Heart right ventricle (tissue), 16 donors: ENCODE measurements at regions not wholly inside any gene's neighbourhood (a gene's known extent, or its start where the extent isn't known, plus 50 kb on each side); places are given as distances from the start of the nearest gene placed in this dataset.
A peak's percentile ranks its signal among the peaks of the same experiment; 100 is the strongest.

Source experiments
- ATAC-seq, 8 donors: fragments of 200-7000 bp; cut with Tn5 transposase; one replicate each; pipeline ENCODE4 v1.9.1; 2020; ENCODE audit warnings: mild to moderate bottlenecking in 8 of 8, moderate library complexity in 8 of 8, moderate number of reproducible peaks in 1 of 8
- DNase-seq, 2 donors: peaks; one replicate each; pipeline ENCODE4 v3.0.0-alpha.2; 2020
- H3K27ac ChIP-seq, 10 donors: fragments of 200-600 bp; sonication (generic) in 2 of 10; one replicate each; pipeline versions ENCODE4 v1.5.0 to v1.8.0; 2020 to 2022; ENCODE audit warnings: mild to moderate bottlenecking in 3 of 10
- H3K27me3 ChIP-seq, 7 donors: fragments of 200-600 bp; one replicate each; pipeline ENCODE4 v1.8.0; 2021 to 2022; ENCODE audit warnings: mild to moderate bottlenecking in 2 of 7
- H3K36me3 ChIP-seq, 9 donors: fragments of 200-600 bp; sonication (generic) in 1 of 9; one replicate each; pipeline versions ENCODE4 v1.5.0 to v1.8.0; 2020 to 2022; ENCODE audit warnings: mild to moderate bottlenecking in 2 of 9
- H3K4me1 ChIP-seq, 9 donors: fragments of 200-600 bp; sonication (generic) in 1 of 9; one replicate each; pipeline versions ENCODE4 v1.5.0 to v1.8.0; 2020 to 2022; ENCODE audit warnings: mild to moderate bottlenecking in 4 of 9
- H3K4me3 ChIP-seq, 10 donors: fragments of 200-600 bp; sonication (generic) in 2 of 10; one replicate each; pipeline versions ENCODE4 v1.5.0 to v1.8.0; 2020 to 2022; ENCODE audit warnings: mild to moderate bottlenecking in 7 of 10, moderate library complexity in 2 of 10
- H3K9me3 ChIP-seq, 11 donors: fragments of 200-600 bp in 10 of 11; sonication (generic) in 2 of 11; one replicate each; pipeline versions ENCODE4 v1.5.0 to v1.8.0; 2013 to 2022; ENCODE audit warnings: mild to moderate bottlenecking in 2 of 11, control low read depth in 1 of 11, moderate library complexity in 1 of 11
- CTCF ChIP-seq, 9 donors: fragments of 200-600 bp; sonication (generic) in 2 of 9; IDR thresholded peaks; one replicate each; pipeline versions ENCODE4 v1.5.0 to v1.8.0; 2021 to 2022; ENCODE audit warnings: antibody characterized with exemption in 9 of 9, mild to moderate bottlenecking in 5 of 9, moderate library complexity in 1 of 9
- WGBS, 2 donors: extraction: QIAGEN DNeasy Blood & Tissue Kit; methylation state at CpG; one replicate each; pipeline ENCODE4 v1.1.7; 2013; ENCODE audit warnings: inconsistent platforms in 1 of 2; 5-methylcytosine and 5-hydroxymethylcytosine counted together
- intact Hi-C, 10 donors: fragments of 100-400 bp; cut with DNase I; formaldehyde crosslinking; loops; one replicate each; pipeline versions ENCODE4 v1.11.1 to v1.14.2; 2022
- donor health status: Arrhythmogenic right ventricular cardiomyopathy.
- donor health status: ischemic (EF 13 %, LVEDD 7.1; RV severe dilation, severe dysfunction).
- donor health status: healthy with polysubstance abuse.
- donor health status: DM: no; HTN: yes; CAD: no.
- donor health status: DM: no; HTN: no; CAD: no.
- donor health status: ischemic (EF 25% LVEDD 6.9; RV normal size, moderate dysfunction).
- donor health status: ischemic (EF 25% LVEDD 5.7; RV mildly dilated, moderate dysfunction).
- donor health status: healthy.
- donor health status: DM: yes; HTN: yes; CAD: no.
- donor health status: Ischemic cardiomyopathy.
- donor health status: ischemic (EF 35%, LVEDD 5.7; RV mildly dilated, moderate dysfunction).
- donor health status: nonischemic (EF 11% LVEDD 7.7; RV severe dilation, severe dysfunction).
- donor health status: DM: yes; HTN: yes; CAD: no.
- donor health status: PGD.
- donor health status: ischemic (EF 29% LVEDD 5.4; RV normal size, mild dysfunction).
- donor health status: nonischemic (EF 23%, LVEDD 6.1; RV moderate dilation, normal function).

- no peaks in the 10 kb centered on the region for H3K36me3 ChIP-seq
- no peaks in the 10 kb centered on the region for H3K9me3 ChIP-seq
- DNase-seq = no peak
- no peak for TF ChIP-seq CTCF (IDR thresholded peaks at IDR 0.05)
- WGBS, 2 donors = 64 to 81% methylated on average over 2 of the region's 2 CpGs
- no peak overlapping the region for H3K27ac ChIP-seq
- no peak overlapping the region for H3K4me3 ChIP-seq
- intact Hi-C loops = no loop called here
- ATAC-seq = no peak
- no peaks in the 10 kb centered on the region for H3K27me3 ChIP-seq
- no peaks in the 10 kb centered on the region for H3K4me1 ChIP-seq
Observed at GRCh38 chr3:148147903-148148302, 549.8 kb upstream of the AGTR1 start.

DNA sequence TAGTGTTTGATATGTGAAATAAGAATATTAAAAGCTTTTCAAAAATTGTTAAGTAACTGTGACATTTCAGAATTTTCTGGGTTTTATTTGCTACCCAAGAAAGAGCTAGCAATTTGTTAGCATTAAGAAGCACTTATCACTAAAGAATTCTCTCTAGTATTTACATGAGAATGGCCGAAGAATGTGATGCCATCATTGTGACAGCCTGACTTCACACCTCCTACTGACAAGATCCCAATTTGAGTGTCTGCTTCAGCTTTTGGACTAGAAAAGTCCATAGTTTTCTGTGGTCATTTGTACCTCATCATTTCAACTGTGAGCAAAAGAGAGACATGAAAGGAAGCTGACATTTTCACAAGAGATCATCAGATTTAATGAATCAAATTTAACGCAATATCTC is 548.1 kb upstream of the AGTR1 start:
- Histone ChIP-seq H3K4me3 (no peak overlapping the region), H3K27ac (no peak overlapping the region), H3K9me3 (no peaks in the 10 kb centered on the region), H3K27me3 (no peaks in the 10 kb centered on the region), H3K4me1 (no peaks in the 10 kb centered on the region), H3K36me3 (no peaks in the 10 kb centered on the region)
- ATAC-seq = no peak
- intact Hi-C loops = no loop called here
- DNase-seq = no peak
- TF ChIP-seq CTCF (IDR thresholded peaks at IDR 0.05) = no peak
- whole genome bisulfite sequencing, 2 donors = 69 to 71% methylated on average over 2 of the region's 2 CpGs

DNA sequence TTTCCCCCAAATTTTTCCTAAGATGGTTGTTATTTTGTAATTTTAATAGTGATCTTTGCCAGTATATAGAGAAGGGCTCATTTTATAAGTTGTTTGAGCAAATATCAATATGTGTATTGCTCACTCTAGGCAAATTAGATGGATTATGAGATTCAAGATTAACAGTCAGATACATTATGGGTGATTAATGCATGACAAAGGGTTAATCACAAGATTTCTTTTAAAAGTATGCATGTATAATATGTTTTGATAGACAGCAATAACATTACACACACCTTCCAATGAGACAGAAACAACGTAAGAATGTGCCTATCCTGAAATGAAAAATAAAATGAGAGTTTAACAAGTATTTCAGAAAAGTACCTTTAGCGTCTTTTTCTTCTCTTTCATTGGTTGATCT is 547.6 kb upstream of the AGTR1 start:
- Histone ChIP-seq H3K4me3 (no peak overlapping the region), H3K27ac (no peak overlapping the region), H3K36me3 (no peaks in the 10 kb centered on the region), H3K27me3 (no peaks in the 10 kb centered on the region), H3K4me1 (no peaks in the 10 kb centered on the region), H3K9me3 (no peaks in the 10 kb centered on the region)
- ATAC-seq (no peak), DNase-seq (no peak)
- WGBS, 2 donors = 83 to 84% methylated on average over 2 of the region's 2 CpGs
- intact Hi-C loops = no loop called here
- TF ChIP-seq CTCF (IDR thresholded peaks at IDR 0.05) = no peak

GRCh38 chr3:148158210-148158609 is 539.5 kb upstream of the AGTR1 start:
- no peaks in the 10 kb centered on the region for H3K36me3 ChIP-seq
- intact Hi-C loops = no loop called here
- no peak for TF ChIP-seq CTCF (IDR thresholded peaks at IDR 0.05)
- no peaks in the 10 kb centered on the region for H3K27me3 ChIP-seq
- ATAC-seq = no peak
- no peaks in the 10 kb centered on the region for H3K9me3 ChIP-seq
- no peak overlapping the region for H3K27ac ChIP-seq
- H3K4me1 ChIP-seq = no peaks in the 10 kb centered on the region
- WGBS, 2 donors = 62 to 64% methylated on average over 3 of the region's 3 CpGs
- peak in 1 of 2 donors; percentile 4 for DNase-seq
- H3K4me3 ChIP-seq = no peak overlapping the region

GRCh38 chr3:148162132-148162531 is 535.6 kb upstream of the AGTR1 start:
- TF ChIP-seq CTCF (IDR thresholded peaks at IDR 0.05) = no peak
- WGBS, 2 donors = 57 to 59% methylated on average over 2 of the region's 2 CpGs
- DNase-seq (no peak), ATAC-seq (no peak)
- H3K4me3 ChIP-seq = no peak overlapping the region
- intact Hi-C loops = no loop called here
- no peak overlapping the region for H3K27ac ChIP-seq
- H3K36me3 ChIP-seq = no peaks in the 10 kb centered on the region
- no peaks in the 10 kb centered on the region for H3K4me1 ChIP-seq
- H3K27me3 ChIP-seq = no peaks in the 10 kb centered on the region
- no peaks in the 10 kb centered on the region for H3K9me3 ChIP-seq
